ENCODE measurements at regions not wholly inside any gene's neighbourhood (a gene's known extent, or its start where the extent isn't known, plus 50 kb on each side); places are given as distances from the start of the nearest gene placed in this dataset.

DNA sequence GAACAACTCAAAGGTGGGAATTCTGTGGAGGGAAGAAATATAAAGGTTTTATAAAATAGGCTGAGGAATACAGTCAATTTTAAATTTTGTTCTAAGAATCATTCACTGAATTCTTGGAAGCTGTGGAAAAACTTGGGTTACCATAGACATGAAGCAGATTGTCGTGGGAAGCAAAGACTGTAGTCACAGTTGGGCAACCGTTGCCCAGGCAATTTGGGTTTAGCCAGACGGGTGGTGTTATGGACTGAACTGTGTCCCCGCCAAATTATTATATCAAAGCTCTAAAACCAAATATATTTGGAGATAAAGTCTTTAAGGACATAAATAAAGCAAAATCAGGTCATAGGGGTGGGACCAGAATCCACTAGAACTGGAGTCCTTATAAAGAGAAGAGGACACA, 463.7 kb upstream of the CTNND2 start:
- Histone ChIP-seq H3K9me3 (ENCODE audit: control insufficient read depth in 4 of 4, insufficient read depth in 3 of 4, low read length in 3 of 4) (no peaks in the 10 kb centered on the region), H3K4me1 (ENCODE audit: control insufficient read depth in 5 of 5, insufficient read depth in 5 of 5, low read length in 5 of 5) (no peaks in the 10 kb centered on the region), H3K27me3 (ENCODE audit: control insufficient read depth in 3 of 3, insufficient read depth in 3 of 3, low read length in 2 of 3) (no peaks in the 10 kb centered on the region), H3K36me3 (ENCODE audit: control insufficient read depth in 4 of 4, insufficient read depth in 4 of 4, low read length in 4 of 4) (no peaks in the 10 kb centered on the region), H3K4me3 (no peak overlapping the region), H3K27ac (ENCODE audit: low read depth in 1 of 2, low read length in 1 of 2) (no peak overlapping the region), H3K9ac (ENCODE audit: insufficient read depth in 1 of 2, low read length in 2 of 2) (no peak overlapping the region)
- ATAC-seq (ENCODE audit: insufficient read depth, low FRiP score) = no peak
- whole genome bisulfite sequencing, 2 donors = 81 to 86% methylated on average over 4 of the region's 4 CpGs
- TF ChIP-seq, protein P1, sequence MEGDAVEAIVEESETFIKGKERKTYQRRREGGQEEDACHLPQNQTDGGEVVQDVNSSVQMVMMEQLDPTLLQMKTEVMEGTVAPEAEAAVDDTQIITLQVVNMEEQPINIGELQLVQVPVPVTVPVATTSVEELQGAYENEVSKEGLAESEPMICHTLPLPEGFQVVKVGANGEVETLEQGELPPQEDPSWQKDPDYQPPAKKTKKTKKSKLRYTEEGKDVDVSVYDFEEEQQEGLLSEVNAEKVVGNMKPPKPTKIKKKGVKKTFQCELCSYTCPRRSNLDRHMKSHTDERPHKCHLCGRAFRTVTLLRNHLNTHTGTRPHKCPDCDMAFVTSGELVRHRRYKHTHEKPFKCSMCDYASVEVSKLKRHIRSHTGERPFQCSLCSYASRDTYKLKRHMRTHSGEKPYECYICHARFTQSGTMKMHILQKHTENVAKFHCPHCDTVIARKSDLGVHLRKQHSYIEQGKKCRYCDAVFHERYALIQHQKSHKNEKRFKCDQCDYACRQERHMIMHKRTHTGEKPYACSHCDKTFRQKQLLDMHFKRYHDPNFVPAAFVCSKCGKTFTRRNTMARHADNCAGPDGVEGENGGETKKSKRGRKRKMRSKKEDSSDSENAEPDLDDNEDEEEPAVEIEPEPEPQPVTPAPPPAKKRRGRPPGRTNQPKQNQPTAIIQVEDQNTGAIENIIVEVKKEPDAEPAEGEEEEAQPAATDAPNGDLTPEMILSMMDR (IDR thresholded peaks at IDR 0.05; ENCODE audit: control extremely low read depth, extremely low read depth) = no peak
- no peak for DNase-seq

DNA sequence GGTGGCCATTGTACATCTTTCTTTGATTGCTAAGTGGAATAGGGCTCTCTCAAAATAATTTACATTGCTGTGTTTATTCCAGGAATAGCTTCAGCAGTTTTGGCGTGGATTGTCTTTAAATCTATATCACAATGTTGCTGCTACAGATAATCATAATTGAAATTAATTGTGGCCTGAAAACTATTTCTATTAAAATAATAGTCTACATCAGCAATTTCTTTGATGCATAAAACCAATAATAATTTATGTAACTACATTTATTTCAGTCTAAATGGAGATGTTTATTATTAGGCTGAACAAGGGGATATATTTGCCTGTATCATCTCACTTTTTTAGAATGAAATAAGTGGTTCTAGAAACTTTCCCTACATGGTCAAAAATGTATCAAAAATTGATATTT, 456.0 kb upstream of the CTNND2 start:
- no peak for ATAC-seq (ENCODE audit: insufficient read depth, low FRiP score)
- Histone ChIP-seq H3K27ac (ENCODE audit: low read depth in 1 of 2, low read length in 1 of 2) (no peak overlapping the region), H3K9me3 (ENCODE audit: control insufficient read depth in 4 of 4, insufficient read depth in 3 of 4, low read length in 3 of 4) (no peaks in the 10 kb centered on the region), H3K36me3 (ENCODE audit: control insufficient read depth in 4 of 4, insufficient read depth in 4 of 4, low read length in 4 of 4) (no peaks in the 10 kb centered on the region), H3K27me3 (ENCODE audit: control insufficient read depth in 3 of 3, insufficient read depth in 3 of 3, low read length in 2 of 3) (no peaks in the 10 kb centered on the region), H3K9ac (ENCODE audit: insufficient read depth in 1 of 2, low read length in 2 of 2) (no peak overlapping the region), H3K4me1 (ENCODE audit: control insufficient read depth in 5 of 5, insufficient read depth in 5 of 5, low read length in 5 of 5) (no peaks in the 10 kb centered on the region), H3K4me3 (no peak overlapping the region)
- DNase-seq = no peak
- WGBS, 2 donors = 92% methylated on average over 1 of the region's 1 CpG
- TF ChIP-seq, protein P1 (IDR thresholded peaks at IDR 0.05; ENCODE audit: control extremely low read depth, extremely low read depth) = no peak

DNA sequence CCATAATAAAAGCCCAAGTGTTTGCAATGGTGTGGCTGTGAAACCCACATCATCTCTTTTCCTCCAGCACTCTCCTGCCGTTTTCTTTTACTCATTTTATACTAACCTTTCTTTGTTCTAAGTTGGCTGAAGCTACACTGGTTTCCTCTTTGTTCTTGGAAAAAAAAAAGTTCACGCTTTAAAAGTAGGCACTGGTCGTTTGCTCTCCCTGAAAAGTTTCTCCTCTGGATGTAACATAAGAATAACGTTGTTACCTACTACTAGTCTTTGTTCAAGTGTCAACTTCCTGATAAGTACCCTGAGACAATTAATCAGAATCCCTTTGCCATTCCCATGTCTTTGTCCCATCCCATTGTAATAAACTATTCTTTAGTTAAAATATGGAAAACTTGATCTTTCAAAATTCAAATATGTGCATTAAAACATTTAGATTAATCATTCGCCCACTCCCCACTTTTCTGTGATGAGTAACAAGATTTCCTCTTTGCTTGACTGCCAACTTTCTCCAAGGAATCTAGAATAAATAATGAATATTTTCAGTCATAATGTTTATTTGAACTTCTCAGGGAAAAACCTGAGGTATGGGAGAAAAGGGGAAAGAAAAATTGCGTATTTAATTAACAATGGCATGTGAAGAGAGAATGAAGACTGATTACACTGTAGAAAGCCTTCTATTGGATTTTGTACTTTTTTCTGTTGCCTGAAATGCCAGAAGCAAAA, 454.3 kb upstream of the CTNND2 start:
- no peaks in the 10 kb centered on the region for H3K4me1 ChIP-seq (ENCODE audit: control insufficient read depth in 5 of 5, insufficient read depth in 5 of 5, low read length in 5 of 5)
- no peaks in the 10 kb centered on the region for H3K36me3 ChIP-seq (ENCODE audit: control insufficient read depth in 4 of 4, insufficient read depth in 4 of 4, low read length in 4 of 4)
- WGBS, 2 donors = 47 to 59% methylated on average over 6 of the region's 6 CpGs
- H3K4me3 ChIP-seq = no peak overlapping the region
- H3K27me3 ChIP-seq (ENCODE audit: control insufficient read depth in 3 of 3, insufficient read depth in 3 of 3, low read length in 2 of 3) = no peaks in the 10 kb centered on the region
- H3K9ac ChIP-seq (ENCODE audit: insufficient read depth in 1 of 2, low read length in 2 of 2) = no peak overlapping the region
- no peak for ATAC-seq (ENCODE audit: insufficient read depth, low FRiP score)
- no peak for DNase-seq
- TF ChIP-seq, protein P1 (IDR thresholded peaks at IDR 0.05; ENCODE audit: control extremely low read depth, extremely low read depth) = no peak
- H3K27ac ChIP-seq (ENCODE audit: low read depth in 1 of 2, low read length in 1 of 2) = no peak overlapping the region
- H3K9me3 ChIP-seq (ENCODE audit: control insufficient read depth in 4 of 4, insufficient read depth in 3 of 4, low read length in 3 of 4) = no peaks in the 10 kb centered on the region

DNA sequence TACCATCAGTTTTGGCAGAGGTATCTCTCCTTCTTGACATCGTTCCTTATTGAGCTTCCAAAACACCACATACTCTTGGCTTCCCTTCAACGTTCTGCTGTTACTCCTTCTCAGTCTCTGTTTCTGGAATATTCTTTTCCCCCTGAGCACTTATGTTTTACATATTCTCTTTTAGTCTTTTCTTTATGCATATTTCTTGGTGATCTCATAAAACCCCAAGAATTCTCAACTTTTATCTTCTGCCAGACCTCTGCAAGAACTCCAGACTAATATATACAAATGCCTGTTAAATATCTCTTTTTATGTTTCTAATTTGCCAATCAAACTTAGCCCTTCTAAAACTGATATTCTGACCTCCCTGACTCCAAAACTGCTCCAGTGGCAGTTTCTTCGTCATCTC, 453.4 kb upstream of the CTNND2 start:
- no peaks in the 10 kb centered on the region for H3K4me1 ChIP-seq (ENCODE audit: control insufficient read depth in 5 of 5, insufficient read depth in 5 of 5, low read length in 5 of 5)
- no peak overlapping the region for H3K4me3 ChIP-seq
- no peak overlapping the region for H3K27ac ChIP-seq (ENCODE audit: low read depth in 1 of 2, low read length in 1 of 2)
- TF ChIP-seq, protein P1 (IDR thresholded peaks at IDR 0.05; ENCODE audit: control extremely low read depth, extremely low read depth) = no peak
- H3K9ac ChIP-seq (ENCODE audit: insufficient read depth in 1 of 2, low read length in 2 of 2) = no peak overlapping the region
- no peaks in the 10 kb centered on the region for H3K9me3 ChIP-seq (ENCODE audit: control insufficient read depth in 4 of 4, insufficient read depth in 3 of 4, low read length in 3 of 4)
- WGBS, 2 donors = 67 to 80% methylated on average over 3 of the region's 3 CpGs
- H3K36me3 ChIP-seq (ENCODE audit: control insufficient read depth in 4 of 4, insufficient read depth in 4 of 4, low read length in 4 of 4) = no peaks in the 10 kb centered on the region
- DNase-seq (no peak), ATAC-seq (ENCODE audit: insufficient read depth, low FRiP score) (no peak)
- no peaks in the 10 kb centered on the region for H3K27me3 ChIP-seq (ENCODE audit: control insufficient read depth in 3 of 3, insufficient read depth in 3 of 3, low read length in 2 of 3)

All from lung (tissue), 11 donors.